K562 (cell line): ENCODE measurements at regions not wholly inside any gene's neighbourhood (a gene's known extent, or its start where the extent isn't known, plus 50 kb on each side); places are given as distances from the start of the nearest gene placed in this dataset.
"Not testable (repeated sequence)": the region's sequence is repeated elsewhere in the genome, so short reads cannot be mapped to it uniquely, and the experiment has no call there.

Experiments used
- CTCF ChIP-seq, 3 experiments: IDR thresholded peaks in 2 of 3; conservative IDR thresholded peaks in 1 of 3; 2 replicates each; pipeline ENCODE4 v1.5.1; 2011 to 2012; ENCODE audit warnings: low read length in 3 of 3, mild to moderate bottlenecking in 3 of 3, control low read depth in 2 of 3, improper control_type of control experiment in 1 of 3, inconsistent platforms in 1 of 3, low read depth in 1 of 3, mixed read lengths in 1 of 3, moderate library complexity in 1 of 3; ENCODE audit not compliant: insufficient read depth in 2 of 3
- DEAF1 ChIP-seq: fragments of 450-650 bp; formaldehyde crosslinking; IDR thresholded peaks from 2 replicates; pipeline ENCODE4 v1.4.0; 2020; ENCODE audit warnings: mild to moderate bottlenecking, moderate library complexity
- GABPA ChIP-seq: fragments of 200-800 bp; sonication (Bioruptor generic); conservative IDR thresholded peaks from 2 replicates; pipeline ENCODE4 v1.6.1; 2016; ENCODE audit warnings: low read depth, missing genetic modification characterization, missing compliant biosample characterization
- HMG20A ChIP-seq: fragments of 450-650 bp; formaldehyde crosslinking; conservative IDR thresholded peaks from 2 replicates; pipeline ENCODE4 v1.4.0; 2020; ENCODE audit warnings: mild to moderate bottlenecking, mixed read lengths
- POLR2A ChIP-seq: fragments of 450-650 bp; conservative IDR thresholded peaks from 2 replicates; pipeline ENCODE4 v1.6.1; 2016
- SNAPC5 ChIP-seq: fragments of 250-450 bp; sonication (Bioruptor Pico); IDR thresholded peaks from 2 replicates; pipeline ENCODE4 v1.8.0; 2021; ENCODE audit warnings: moderate library complexity, mild to moderate bottlenecking, inconsistent platforms
- THRA ChIP-seq: fragments of 450-650 bp; IDR thresholded peaks from 2 replicates; pipeline ENCODE4 v1.6.1; 2017; ENCODE audit warnings: mild to moderate bottlenecking, moderate library complexity

GRCh38 chr7:51900755-51901488 lies 584.3 kb upstream of the COBL start:
- not testable (repeated sequence) for TF ChIP-seq DEAF1 (CRISPR knock-in tag); POLR2A; THRA; HMG20A (CRISPR knock-in tag); GABPA (tag); CTCF (IDR thresholded peaks at IDR 0.05 in 2 of 3, conservative IDR thresholded peaks at IDR 0.05 in 1 of 3; ENCODE audit: insufficient read depth in 2 of 3, low read depth in 1 of 3, low read length in 3 of 3); SNAPC5 (CRISPR knock-in tag)
